Peyer's patch (tissue), 4 donors: ENCODE measurements at regions not wholly inside any gene's neighbourhood (a gene's known extent, or its start where the extent isn't known, plus 50 kb on each side); places are given as distances from the start of the nearest gene placed in this dataset.
"Not testable (repeated sequence)": the region's sequence is repeated elsewhere in the genome, so short reads cannot be mapped to it uniquely, and the experiment has no call there.

Experiments
- DNase-seq, 3 donors: peaks; one replicate each; pipeline ENCODE4 v3.0.0-alpha.2; 2017 to 2019
- H3K27ac ChIP-seq, 4 donors: fragments of 200-600 bp; sonication (generic); one replicate each; pipeline ENCODE4 v1.5.1; 2016 to 2019
- H3K27me3 ChIP-seq, 2 donors: fragments of 200-600 bp; sonication (generic); one replicate each; pipeline ENCODE4 v1.5.1; 2019
- H3K36me3 ChIP-seq, 3 donors: fragments of 200-600 bp; sonication (generic); one replicate each; pipeline ENCODE4 v1.5.1; 2016 to 2019
- H3K4me1 ChIP-seq, 4 donors: fragments of 200-600 bp; sonication (generic); one replicate each; pipeline ENCODE4 v1.5.1; 2016 to 2019
- H3K4me3 ChIP-seq, 4 donors: fragments of 200-600 bp; sonication (generic); 1 replicate in 3 of 4; 2 replicates in 1 of 4; pipeline ENCODE4 v1.5.1; 2016 to 2019; ENCODE audit warnings: mild to moderate bottlenecking in 1 of 4
- H3K9me3 ChIP-seq, 4 donors: fragments of 200-600 bp; sonication (generic); one replicate each; pipeline ENCODE4 v1.5.1; 2016 to 2019; ENCODE audit warnings: mild to moderate bottlenecking in 1 of 4
- POLR2A ChIP-seq, 2 donors: fragments of 450-650 bp; IDR thresholded peaks; one replicate each; pipeline ENCODE4 v1.5.1; 2017; ENCODE audit warnings: antibody characterized with exemption in 2 of 2, mild to moderate bottlenecking in 2 of 2, moderate library complexity in 2 of 2
- TF ChIP-seq, protein P1 (sequence below), 6 experiments: fragments of 450-650 bp in 4 of 6; fragments of 200-600 bp in 2 of 6; sonication (generic) in 1 of 6; IDR thresholded peaks; one replicate each; pipeline ENCODE4 v1.5.1; 2017 to 2019; ENCODE audit warnings: antibody characterized with exemption in 6 of 6, mild to moderate bottlenecking in 3 of 6, moderate library complexity in 1 of 6

DNA sequence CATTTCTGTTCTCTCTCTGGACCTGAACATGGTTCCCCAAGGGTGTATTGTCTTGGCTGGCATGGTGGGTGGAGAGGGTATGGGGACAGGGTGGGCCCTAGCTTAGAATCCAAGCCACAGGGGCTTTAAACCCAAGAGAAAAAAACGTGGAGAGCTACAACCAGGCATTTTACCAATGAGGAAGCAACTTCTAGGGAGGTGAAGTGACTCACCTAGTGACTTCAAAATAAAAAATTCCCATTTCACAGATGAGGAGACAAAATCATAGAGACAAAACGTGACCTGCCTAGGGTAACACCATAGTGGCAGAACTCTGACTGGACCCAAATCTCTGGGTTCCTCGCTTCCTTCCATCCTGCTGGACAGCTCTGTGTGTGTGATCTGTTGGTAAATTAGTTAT lies 216.8 kb downstream of the RPLP1 start:
- H3K27ac ChIP-seq = peak overlapping the region in 1 of 4 donors; percentile 74
- no peaks in the 10 kb centered on the region for H3K9me3 ChIP-seq
- no peak overlapping the region for H3K4me3 ChIP-seq
- no peak for DNase-seq
- peaks cover 0 to 41% (median 28%) of the 10 kb centered on the region in 4 donors for H3K4me1 ChIP-seq
- H3K36me3 ChIP-seq = no peaks in the 10 kb centered on the region
- TF ChIP-seq POLR2A (IDR thresholded peaks at IDR 0.05) = no peak
- TF ChIP-seq, protein P1, sequence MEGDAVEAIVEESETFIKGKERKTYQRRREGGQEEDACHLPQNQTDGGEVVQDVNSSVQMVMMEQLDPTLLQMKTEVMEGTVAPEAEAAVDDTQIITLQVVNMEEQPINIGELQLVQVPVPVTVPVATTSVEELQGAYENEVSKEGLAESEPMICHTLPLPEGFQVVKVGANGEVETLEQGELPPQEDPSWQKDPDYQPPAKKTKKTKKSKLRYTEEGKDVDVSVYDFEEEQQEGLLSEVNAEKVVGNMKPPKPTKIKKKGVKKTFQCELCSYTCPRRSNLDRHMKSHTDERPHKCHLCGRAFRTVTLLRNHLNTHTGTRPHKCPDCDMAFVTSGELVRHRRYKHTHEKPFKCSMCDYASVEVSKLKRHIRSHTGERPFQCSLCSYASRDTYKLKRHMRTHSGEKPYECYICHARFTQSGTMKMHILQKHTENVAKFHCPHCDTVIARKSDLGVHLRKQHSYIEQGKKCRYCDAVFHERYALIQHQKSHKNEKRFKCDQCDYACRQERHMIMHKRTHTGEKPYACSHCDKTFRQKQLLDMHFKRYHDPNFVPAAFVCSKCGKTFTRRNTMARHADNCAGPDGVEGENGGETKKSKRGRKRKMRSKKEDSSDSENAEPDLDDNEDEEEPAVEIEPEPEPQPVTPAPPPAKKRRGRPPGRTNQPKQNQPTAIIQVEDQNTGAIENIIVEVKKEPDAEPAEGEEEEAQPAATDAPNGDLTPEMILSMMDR (IDR thresholded peaks at IDR 0.05) = no peak
- no peaks in the 10 kb centered on the region for H3K27me3 ChIP-seq

DNA sequence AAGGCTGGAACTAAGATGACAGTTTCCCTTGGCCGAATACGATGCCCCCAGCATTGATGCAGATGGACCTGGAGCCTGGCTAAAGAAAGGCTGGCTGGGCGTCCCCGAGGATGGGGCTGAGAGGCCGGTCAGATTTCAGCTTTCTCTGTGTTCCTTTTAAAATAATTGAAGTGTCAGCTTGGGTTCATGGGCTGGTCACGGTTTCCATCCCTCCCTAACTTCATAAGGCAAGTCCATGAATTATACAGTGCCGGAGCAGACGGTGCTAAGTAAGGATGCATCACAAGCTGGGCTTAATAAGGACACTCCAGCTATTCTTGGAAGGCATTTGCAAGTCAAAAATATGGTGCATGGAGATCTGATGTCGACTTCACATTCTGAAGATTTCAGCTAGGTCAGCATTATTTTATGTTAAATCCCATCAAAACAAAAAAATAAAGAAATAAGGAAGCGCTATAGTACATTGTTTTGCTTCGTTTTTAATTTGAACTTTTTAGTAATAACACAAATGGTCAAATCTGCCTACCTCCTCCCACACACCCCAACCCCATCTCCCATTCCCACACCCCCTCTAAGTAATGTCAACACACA lies 220.8 kb downstream of the RPLP1 start:
- Histone ChIP-seq H3K9me3 (no peaks in the 10 kb centered on the region), H3K27ac (no peak overlapping the region), H3K4me1 (peaks cover 0 to 13% (median 7%) of the 10 kb centered on the region in 4 donors), H3K36me3 (no peaks in the 10 kb centered on the region), H3K27me3 (no peaks in the 10 kb centered on the region), H3K4me3 (no peak overlapping the region)
- TF ChIP-seq POLR2A (IDR thresholded peaks at IDR 0.05) = no peak
- TF ChIP-seq, protein P1 (IDR thresholded peaks at IDR 0.05) = no peak
- DNase-seq = no peak

DNA sequence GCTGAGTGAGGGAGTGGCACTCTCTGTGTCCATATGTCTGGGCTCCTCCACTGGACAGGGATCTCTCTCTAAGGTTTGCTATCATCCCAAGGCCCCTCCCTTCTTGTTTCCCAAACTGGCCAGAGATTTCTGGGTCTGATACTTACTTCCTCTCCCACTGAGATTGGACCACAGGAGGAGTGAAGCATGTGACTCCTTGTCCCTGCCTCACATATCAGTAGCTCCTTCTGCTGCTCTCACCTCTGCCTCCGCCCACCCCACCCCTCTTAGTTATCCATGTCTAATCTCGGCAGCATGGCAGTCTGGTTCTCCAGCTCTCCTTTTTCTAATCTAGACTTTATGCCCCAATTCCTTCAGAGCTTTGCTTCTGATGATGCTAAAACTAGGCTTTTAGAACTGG lies 223.1 kb downstream of the RPLP1 start:
- TF ChIP-seq, protein P1 (IDR thresholded peaks at IDR 0.05) = no peak
- no peak for TF ChIP-seq POLR2A (IDR thresholded peaks at IDR 0.05)
- no peaks in the 10 kb centered on the region for H3K27me3 ChIP-seq
- H3K4me3 ChIP-seq = no peak overlapping the region
- no peaks in the 10 kb centered on the region for H3K36me3 ChIP-seq
- no peak for DNase-seq
- H3K4me1 ChIP-seq = no peaks in the 10 kb centered on the region
- H3K9me3 ChIP-seq = no peaks in the 10 kb centered on the region
- H3K27ac ChIP-seq = no peak overlapping the region

DNA sequence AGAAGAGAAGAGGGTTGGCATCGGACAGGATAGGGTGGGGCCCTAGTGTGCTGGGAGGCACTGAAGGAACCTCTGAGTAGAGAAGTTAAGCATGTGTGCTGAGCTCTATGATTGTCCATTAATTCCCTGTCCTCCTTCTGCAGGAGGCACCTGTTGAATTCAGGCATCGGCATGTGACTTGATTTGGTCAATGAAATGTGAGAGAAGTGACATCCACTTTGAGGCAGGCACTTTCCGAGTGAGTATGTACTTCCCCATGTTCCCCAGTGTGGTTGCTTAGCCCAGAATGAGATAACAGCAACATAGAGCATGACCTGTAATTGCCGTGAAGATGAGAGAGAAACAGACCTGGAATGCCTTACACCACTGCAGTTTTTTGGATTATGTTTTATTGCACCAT lies 224.8 kb downstream of the RPLP1 start:
- Histone ChIP-seq H3K9me3 (no peaks in the 10 kb centered on the region), H3K27ac (no peak overlapping the region), H3K36me3 (no peaks in the 10 kb centered on the region), H3K4me3 (no peak overlapping the region), H3K4me1 (no peaks in the 10 kb centered on the region), H3K27me3 (no peaks in the 10 kb centered on the region)
- DNase-seq = no peak
- TF ChIP-seq, protein P1 (IDR thresholded peaks at IDR 0.05) = no peak
- TF ChIP-seq POLR2A (IDR thresholded peaks at IDR 0.05) = no peak

DNA sequence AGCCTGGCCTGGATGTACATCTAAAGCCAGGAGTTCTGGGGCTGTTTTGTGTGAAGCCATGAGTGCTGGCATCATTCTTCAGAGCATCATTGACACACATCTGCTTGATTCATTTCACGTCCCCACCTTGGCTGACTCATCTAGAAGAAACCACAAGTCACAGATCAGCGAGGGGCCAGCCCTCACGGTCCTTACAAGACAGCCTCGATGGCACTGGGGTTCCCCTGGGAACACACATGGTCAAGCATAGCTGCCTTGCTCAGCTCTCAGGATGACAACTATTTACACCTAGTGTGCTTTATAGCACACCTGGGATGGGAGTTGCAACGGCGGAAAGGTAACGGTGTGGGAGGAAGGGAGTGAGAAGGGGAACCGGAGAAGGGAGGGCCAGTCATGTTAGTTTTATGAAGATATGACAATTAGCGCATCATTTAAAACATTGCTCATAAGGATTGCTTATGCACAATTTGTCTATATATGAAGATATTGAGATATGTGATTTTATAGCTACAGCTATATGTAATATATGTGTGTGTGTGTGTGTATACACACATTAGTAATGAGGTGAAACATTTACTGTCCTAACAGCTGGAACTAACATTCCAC lies 227.1 kb downstream of the RPLP1 start:
- no peak overlapping the region for H3K27ac ChIP-seq
- TF ChIP-seq, protein P1 (IDR thresholded peaks at IDR 0.05) = no peak
- no peak for TF ChIP-seq POLR2A (IDR thresholded peaks at IDR 0.05)
- no peaks in the 10 kb centered on the region for H3K27me3 ChIP-seq
- DNase-seq = peak in 1 of 3 donors; percentile 44
- H3K9me3 ChIP-seq = no peaks in the 10 kb centered on the region
- no peaks in the 10 kb centered on the region for H3K4me1 ChIP-seq
- no peaks in the 10 kb centered on the region for H3K36me3 ChIP-seq
- no peak overlapping the region for H3K4me3 ChIP-seq

DNA sequence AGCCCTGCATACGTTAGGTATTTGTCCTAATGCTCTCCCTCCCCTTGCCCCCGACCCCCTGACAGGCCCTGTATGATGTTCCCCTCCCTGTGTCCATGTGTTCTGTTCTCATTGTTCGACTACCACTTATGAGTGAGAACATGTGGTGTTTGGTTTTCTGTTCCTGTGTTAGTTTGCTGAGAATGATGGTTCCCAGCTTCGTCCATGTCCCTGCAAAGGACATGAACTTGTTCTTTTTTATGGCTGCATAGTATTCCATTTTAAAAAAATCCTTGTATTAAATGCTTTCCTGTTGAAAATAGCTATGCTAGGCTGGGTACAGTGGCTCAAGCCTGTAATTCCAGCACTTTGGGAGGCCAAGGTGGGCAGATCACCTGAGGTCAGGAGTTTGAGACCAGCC lies 232.2 kb downstream of the RPLP1 start:
- not testable (repeated sequence) for H3K27ac ChIP-seq, H3K4me1 ChIP-seq, H3K27me3 ChIP-seq, DNase-seq, H3K36me3 ChIP-seq, H3K4me3 ChIP-seq
- H3K9me3 ChIP-seq = peaks cover 0 to 14% (median 0%) of the 10 kb centered on the region in 4 donors
